ENCODE measurements at regions not wholly inside any gene's neighbourhood (a gene's known extent, or its start where the extent isn't known, plus 50 kb on each side); places are given as distances from the start of the nearest gene placed in this dataset.

- no TSS peak for BruUV-seq (replicated peaks)
- Mint-ChIP-seq H3K4me1 (ENCODE audit: low read depth, unreplicated experiment) (no peaks in the 10 kb centered on the region), H3K36me3 (ENCODE audit: insufficient read depth, unreplicated experiment) (no peaks in the 10 kb centered on the region), H3K27ac (ENCODE audit: unreplicated experiment) (no peak overlapping the region), H3K4me3 (ENCODE audit: low read depth, unreplicated experiment) (no peak overlapping the region), H3K9me3 (ENCODE audit: low read depth, unreplicated experiment) (peaks cover 6% of the 10 kb centered on the region), H3K27me3 (ENCODE audit: unreplicated experiment) (peaks cover 13% of the 10 kb centered on the region)
- no peak for DNase-seq
- CTCF ChIA-PET: no interaction called here
- no peak for TF ChIP-seq CTCF (IDR thresholded peaks at IDR 0.05; ENCODE audit: unreplicated experiment)
- intact Hi-C loops (cut with micrococcal nuclease; ENCODE audit: unreplicated experiment): no loop called here
Measured at GRCh38 chr5:6225121-6225607, 153.2 kb downstream of the MED10 start.

GRCh38 chr5:6224406-6224805, 153.9 kb downstream of the MED10 start:
- no peak overlapping the region for H3K27ac Mint-ChIP-seq (ENCODE audit: unreplicated experiment)
- H3K9me3 Mint-ChIP-seq (ENCODE audit: low read depth, unreplicated experiment): peaks cover 9% of the 10 kb centered on the region
- H3K4me3 Mint-ChIP-seq (ENCODE audit: low read depth, unreplicated experiment): no peak overlapping the region
- H3K4me1 Mint-ChIP-seq (ENCODE audit: low read depth, unreplicated experiment): no peaks in the 10 kb centered on the region
- CTCF ChIA-PET: no interaction called here
- no peak for DNase-seq
- TF ChIP-seq CTCF (IDR thresholded peaks at IDR 0.05; ENCODE audit: unreplicated experiment): no peak
- intact Hi-C loops (cut with micrococcal nuclease; ENCODE audit: unreplicated experiment): no loop called here
- no peaks in the 10 kb centered on the region for H3K36me3 Mint-ChIP-seq (ENCODE audit: insufficient read depth, unreplicated experiment)
- no TSS peak for BruUV-seq (replicated peaks)
- H3K27me3 Mint-ChIP-seq (ENCODE audit: unreplicated experiment): peaks cover 13% of the 10 kb centered on the region

DNA sequence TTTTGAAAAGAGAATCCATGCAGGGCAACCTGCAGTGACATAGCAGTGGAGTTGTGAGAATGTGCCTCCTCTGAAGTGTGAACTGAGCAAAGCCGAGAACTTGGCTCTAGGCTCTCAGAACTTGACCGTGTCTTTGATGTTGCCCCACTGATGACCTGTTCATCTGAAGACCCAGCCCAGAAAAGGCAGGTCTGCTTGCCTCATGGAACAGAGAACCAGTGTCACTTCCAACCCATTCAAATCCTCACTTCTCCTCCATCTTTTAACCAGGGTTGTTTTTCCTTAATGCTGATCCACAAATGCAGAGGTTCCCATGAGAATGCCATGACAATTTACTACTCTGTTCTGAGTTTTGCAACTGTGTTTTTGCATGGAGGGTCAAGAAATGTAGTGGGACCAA, 155.4 kb downstream of the MED10 start:
- no peak overlapping the region for H3K4me3 Mint-ChIP-seq (ENCODE audit: low read depth, unreplicated experiment)
- no peak overlapping the region for H3K27ac Mint-ChIP-seq (ENCODE audit: unreplicated experiment)
- intact Hi-C loops (cut with micrococcal nuclease; ENCODE audit: unreplicated experiment): no loop called here
- no TSS peak for BruUV-seq (replicated peaks)
- H3K4me1 Mint-ChIP-seq (ENCODE audit: low read depth, unreplicated experiment): no peaks in the 10 kb centered on the region
- H3K27me3 Mint-ChIP-seq (ENCODE audit: unreplicated experiment): peaks cover 13% of the 10 kb centered on the region
- no peak for TF ChIP-seq CTCF (IDR thresholded peaks at IDR 0.05; ENCODE audit: unreplicated experiment)
- CTCF ChIA-PET: interaction anchor here (0.6 kb wide), 1 partner anchor 509 kb away, joined by 4 read pairs; no protein-coding TSS in a partner anchor
- H3K36me3 Mint-ChIP-seq (ENCODE audit: insufficient read depth, unreplicated experiment): no peaks in the 10 kb centered on the region
- peaks cover 6% of the 10 kb centered on the region for H3K9me3 Mint-ChIP-seq (ENCODE audit: low read depth, unreplicated experiment)
- DNase-seq: no peak

DNA sequence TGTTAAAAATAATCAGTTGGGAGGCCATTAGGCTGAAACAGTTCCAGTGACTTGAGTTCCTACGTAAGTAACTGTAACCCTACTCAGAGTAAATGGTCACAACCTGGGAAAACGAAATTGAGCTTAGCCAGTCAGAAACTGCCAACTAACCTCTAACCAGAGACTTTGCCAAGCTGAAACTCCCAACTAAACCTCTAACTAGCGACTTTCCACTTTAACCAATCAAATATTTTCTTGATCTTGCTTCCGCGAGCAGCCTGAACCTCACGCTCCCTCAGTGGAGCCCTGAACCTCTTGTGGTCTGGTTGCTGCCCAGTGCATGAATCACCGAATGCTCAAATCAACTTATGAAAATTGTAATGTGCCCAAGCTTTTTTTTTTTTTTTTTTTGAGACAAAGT, 156.2 kb downstream of the MED10 start:
- Mint-ChIP-seq H3K4me3 (ENCODE audit: low read depth, unreplicated experiment) (no peak overlapping the region), H3K36me3 (ENCODE audit: insufficient read depth, unreplicated experiment) (no peaks in the 10 kb centered on the region), H3K27me3 (ENCODE audit: unreplicated experiment) (peaks cover 13% of the 10 kb centered on the region), H3K4me1 (ENCODE audit: low read depth, unreplicated experiment) (no peaks in the 10 kb centered on the region), H3K9me3 (ENCODE audit: low read depth, unreplicated experiment) (peaks cover 6% of the 10 kb centered on the region), H3K27ac (ENCODE audit: unreplicated experiment) (no peak overlapping the region)
- no peak for DNase-seq
- no peak for TF ChIP-seq CTCF (IDR thresholded peaks at IDR 0.05; ENCODE audit: unreplicated experiment)
- BruUV-seq (replicated peaks): no TSS peak
- intact Hi-C loops (cut with micrococcal nuclease; ENCODE audit: unreplicated experiment): no loop called here
- CTCF ChIA-PET: interaction anchor here (0.6 kb wide), 1 partner anchor 510 kb away, joined by 4 read pairs; no protein-coding TSS in a partner anchor

Data from Calu3 (cell line).